ENCODE measurements at regions not wholly inside any gene's neighbourhood (a gene's known extent, or its start where the extent isn't known, plus 50 kb on each side); places are given as distances from the start of the nearest gene placed in this dataset.

- DNase-seq (ENCODE audit: low spot score) (no peak), ATAC-seq (ENCODE audit: low FRiP score) (no peak)
- no peak for TF ChIP-seq CTCF (IDR thresholded peaks at IDR 0.05)
These were observed 74.9 kb downstream of the SLC25A47 start for GRCh38 chr14:100398044-100398443.

- DNase-seq (ENCODE audit: low spot score) (no peak), ATAC-seq (ENCODE audit: low FRiP score) (no peak)
- TF ChIP-seq CTCF (IDR thresholded peaks at IDR 0.05): no peak
These were observed 76.1 kb downstream of the SLC25A47 start for GRCh38 chr14:100399052-100399849.

DNA sequence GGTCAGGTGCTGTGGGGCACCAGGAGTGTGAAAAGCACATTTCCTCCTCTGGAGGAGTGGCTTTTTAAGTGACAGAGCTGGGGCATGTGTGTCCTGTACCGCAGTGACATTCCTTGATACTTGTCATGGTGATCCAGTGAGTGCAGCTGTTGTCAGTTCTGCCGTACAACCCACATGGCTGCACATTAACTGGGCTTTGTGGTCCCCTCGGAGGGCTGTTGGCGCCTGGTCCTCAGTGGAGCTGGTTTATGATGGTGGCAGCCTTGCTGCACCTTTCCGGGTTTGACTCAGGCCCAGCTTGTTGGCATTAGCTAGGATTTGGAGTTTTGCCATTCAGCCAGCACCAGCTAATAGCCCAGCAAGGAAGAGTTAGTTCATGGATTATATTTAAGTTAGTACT is 77.0 kb downstream of the SLC25A47 start:
- ATAC-seq (ENCODE audit: low FRiP score): no peak
- no peak for TF ChIP-seq CTCF (IDR thresholded peaks at IDR 0.05)

GRCh38 chr14:100401031-100401692 is 78.0 kb downstream of the SLC25A47 start:
- DNase-seq (ENCODE audit: low spot score): no peak
- TF ChIP-seq CTCF (IDR thresholded peaks at IDR 0.05): no peak
- ATAC-seq (ENCODE audit: low FRiP score): no peak

More for the DNA sequence above, 77.0 kb downstream of the SLC25A47 start:
- no peak for DNase-seq (ENCODE audit: low spot score)

DNA sequence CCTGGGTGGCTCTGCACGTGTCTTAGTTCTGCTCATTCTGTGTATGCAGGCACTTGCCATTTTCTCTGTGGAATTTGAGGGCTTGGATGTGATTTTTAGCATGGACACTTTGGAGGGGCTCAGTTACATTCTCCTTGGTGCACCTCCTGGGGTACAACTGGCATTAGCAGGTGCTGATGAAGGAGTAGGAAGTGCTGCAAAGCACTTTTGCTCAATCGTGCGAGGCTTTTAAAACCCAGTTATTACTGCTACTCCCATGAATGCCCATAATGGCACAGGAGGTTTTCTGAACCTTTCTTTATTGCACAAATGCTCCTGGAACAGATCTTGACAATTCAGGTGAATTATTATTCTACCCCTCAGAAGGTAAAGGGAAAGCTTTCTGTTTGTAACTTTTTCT is 78.7 kb downstream of the SLC25A47 start:
- no peak for ATAC-seq (ENCODE audit: low FRiP score)
- TF ChIP-seq CTCF (IDR thresholded peaks at IDR 0.05): no peak
- no peak for DNase-seq (ENCODE audit: low spot score)

- no peak for TF ChIP-seq CTCF (IDR thresholded peaks at IDR 0.05)
- no peak for DNase-seq (ENCODE audit: low spot score)
- ATAC-seq (ENCODE audit: low FRiP score): no peak
These were observed 79.5 kb downstream of the SLC25A47 start for GRCh38 chr14:100402631-100403030.

DNA sequence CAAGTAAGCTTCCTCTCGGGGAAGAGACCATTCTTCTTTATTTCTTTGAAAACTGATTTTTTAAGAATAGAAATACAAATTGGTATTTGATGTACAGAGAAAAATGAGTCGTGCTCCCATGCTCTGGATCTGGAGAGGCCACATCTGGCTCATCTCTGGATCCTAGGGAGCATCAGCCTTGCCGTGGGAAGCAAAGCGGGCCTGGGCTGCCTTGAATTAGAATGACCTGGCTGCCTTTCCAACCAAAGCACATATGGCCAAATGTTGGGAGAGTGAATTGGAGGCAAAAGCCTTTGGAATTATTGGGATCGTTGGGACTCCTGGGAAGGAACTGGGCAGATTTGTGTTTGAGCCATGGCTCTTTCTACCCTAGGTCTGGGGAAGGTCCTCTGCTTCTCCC is 80.0 kb downstream of the SLC25A47 start:
- no peak for TF ChIP-seq CTCF (IDR thresholded peaks at IDR 0.05)
- DNase-seq (ENCODE audit: low spot score) (no peak), ATAC-seq (ENCODE audit: low FRiP score) (no peak)

All from omental fat pad (tissue), 3 donors.